ENCODE measurements at regions not wholly inside any gene's neighbourhood (a gene's known extent, or its start where the extent isn't known, plus 50 kb on each side); places are given as distances from the start of the nearest gene placed in this dataset.

- no peak for DNase-seq (ENCODE audit: low read depth)
- TF ChIP-seq, protein P1, sequence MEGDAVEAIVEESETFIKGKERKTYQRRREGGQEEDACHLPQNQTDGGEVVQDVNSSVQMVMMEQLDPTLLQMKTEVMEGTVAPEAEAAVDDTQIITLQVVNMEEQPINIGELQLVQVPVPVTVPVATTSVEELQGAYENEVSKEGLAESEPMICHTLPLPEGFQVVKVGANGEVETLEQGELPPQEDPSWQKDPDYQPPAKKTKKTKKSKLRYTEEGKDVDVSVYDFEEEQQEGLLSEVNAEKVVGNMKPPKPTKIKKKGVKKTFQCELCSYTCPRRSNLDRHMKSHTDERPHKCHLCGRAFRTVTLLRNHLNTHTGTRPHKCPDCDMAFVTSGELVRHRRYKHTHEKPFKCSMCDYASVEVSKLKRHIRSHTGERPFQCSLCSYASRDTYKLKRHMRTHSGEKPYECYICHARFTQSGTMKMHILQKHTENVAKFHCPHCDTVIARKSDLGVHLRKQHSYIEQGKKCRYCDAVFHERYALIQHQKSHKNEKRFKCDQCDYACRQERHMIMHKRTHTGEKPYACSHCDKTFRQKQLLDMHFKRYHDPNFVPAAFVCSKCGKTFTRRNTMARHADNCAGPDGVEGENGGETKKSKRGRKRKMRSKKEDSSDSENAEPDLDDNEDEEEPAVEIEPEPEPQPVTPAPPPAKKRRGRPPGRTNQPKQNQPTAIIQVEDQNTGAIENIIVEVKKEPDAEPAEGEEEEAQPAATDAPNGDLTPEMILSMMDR (IDR thresholded peaks at IDR 0.05; ENCODE audit: control insufficient read depth, insufficient read depth, low read depth, low read length, missing control alignments), result no peak
- no peak overlapping the region for H3K4me3 ChIP-seq (ENCODE audit: control insufficient read depth, low read depth, low read length)
Measured at GRCh38 chr3:194936659-194937058, 251.0 kb downstream of the FAM43A start.

- DNase-seq (ENCODE audit: low read depth), result no peak
- H3K4me3 ChIP-seq (ENCODE audit: control insufficient read depth, low read depth, low read length), result no peak overlapping the region
- TF ChIP-seq, protein P1 (IDR thresholded peaks at IDR 0.05; ENCODE audit: control insufficient read depth, insufficient read depth, low read depth, low read length, missing control alignments), result no peak
Measured at GRCh38 chr3:194937144-194937543, 251.5 kb downstream of the FAM43A start.

DNA sequence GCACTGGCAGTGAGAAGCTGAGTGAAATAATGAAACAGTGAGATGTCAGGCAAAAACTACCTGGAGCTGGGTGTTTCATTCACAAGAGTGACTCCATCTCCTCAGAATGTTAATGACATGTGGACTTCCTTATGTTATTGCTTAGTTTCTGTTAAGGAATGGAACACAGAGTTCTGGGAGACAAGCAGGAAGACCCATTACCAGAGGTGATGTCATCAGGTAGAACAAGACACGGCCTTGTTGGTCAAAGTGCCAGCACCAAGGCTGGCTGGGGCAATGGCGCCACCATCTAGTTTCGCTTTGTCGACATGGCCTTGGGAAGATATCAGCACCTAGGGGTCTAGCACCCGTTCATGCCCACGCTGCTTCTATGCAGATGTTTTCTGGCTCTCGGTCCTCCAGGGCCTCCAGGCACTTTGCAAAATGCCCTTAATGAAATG is 252.2 kb downstream of the FAM43A start:
- no peak for DNase-seq (ENCODE audit: low read depth)
- TF ChIP-seq, protein P1 (IDR thresholded peaks at IDR 0.05; ENCODE audit: control insufficient read depth, insufficient read depth, low read depth, low read length, missing control alignments), result no peak
- no peak overlapping the region for H3K4me3 ChIP-seq (ENCODE audit: control insufficient read depth, low read depth, low read length)

- DNase-seq (ENCODE audit: low read depth), result no peak
- H3K4me3 ChIP-seq (ENCODE audit: control insufficient read depth, low read depth, low read length), result no peak overlapping the region
- TF ChIP-seq, protein P1 (IDR thresholded peaks at IDR 0.05; ENCODE audit: control insufficient read depth, insufficient read depth, low read depth, low read length, missing control alignments), result no peak
Measured at GRCh38 chr3:194938845-194939531, 253.3 kb downstream of the FAM43A start.

- no peak for DNase-seq (ENCODE audit: low read depth)
- TF ChIP-seq, protein P1 (IDR thresholded peaks at IDR 0.05; ENCODE audit: control insufficient read depth, insufficient read depth, low read depth, low read length, missing control alignments), result no peak
- H3K4me3 ChIP-seq (ENCODE audit: control insufficient read depth, low read depth, low read length), result no peak overlapping the region
Measured at GRCh38 chr3:194939532-194939909, 253.8 kb downstream of the FAM43A start.

DNA sequence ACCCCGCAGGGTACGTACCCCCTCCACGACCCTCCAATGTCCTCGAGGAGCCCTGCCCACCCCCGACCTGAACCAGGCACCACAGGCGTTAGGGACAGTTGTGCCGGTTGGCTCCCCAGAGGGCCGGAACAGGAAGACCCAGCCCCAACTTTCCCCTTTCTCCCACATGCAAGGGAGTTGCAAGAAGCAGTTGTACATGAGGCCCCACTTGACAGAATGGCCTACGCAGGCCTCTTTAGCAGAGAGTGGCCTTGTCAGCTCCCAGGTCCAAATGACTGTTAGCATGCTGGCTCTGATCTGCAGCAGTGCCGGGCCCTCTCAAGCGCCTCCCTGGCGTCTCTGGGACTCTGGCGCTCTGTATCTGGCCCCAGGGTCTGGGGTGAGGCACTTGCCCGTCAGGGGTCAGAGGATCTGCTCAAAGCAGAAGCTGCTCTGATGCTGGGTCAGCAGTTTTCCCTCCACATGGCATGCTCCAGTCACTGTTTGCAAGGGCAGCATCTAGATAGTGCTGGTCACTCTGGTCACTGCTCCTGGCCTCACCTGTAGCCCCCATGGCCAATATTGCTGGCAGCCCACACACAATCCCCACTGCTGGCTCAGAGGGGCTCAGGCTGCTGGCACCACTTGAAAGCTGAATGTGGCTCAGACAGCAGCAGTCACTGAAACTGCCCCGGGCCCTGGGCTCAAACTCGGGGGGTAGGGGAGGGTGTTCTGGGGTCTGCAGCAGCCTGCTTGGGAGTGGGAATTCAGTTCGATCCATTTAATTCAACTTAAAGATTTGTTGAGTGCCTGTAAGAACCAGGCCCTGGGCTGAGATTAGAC is 254.5 kb downstream of the FAM43A start:
- no peak for DNase-seq (ENCODE audit: low read depth)
- H3K4me3 ChIP-seq (ENCODE audit: control insufficient read depth, low read depth, low read length), result no peak overlapping the region
- TF ChIP-seq, protein P1 (IDR thresholded peaks at IDR 0.05; ENCODE audit: control insufficient read depth, insufficient read depth, low read depth, low read length, missing control alignments), result no peak

Data from AG09309 (cell line).